RWPE2 (cell line): ENCODE measurements at regions not wholly inside any gene's neighbourhood (a gene's known extent, or its start where the extent isn't known, plus 50 kb on each side); places are given as distances from the start of the nearest gene placed in this dataset.

ENCODE experiments used
- ATAC-seq: fragments of 200-7000 bp; cut with Tn5 transposase; 3 replicates; pipeline ENCODE4 v1.9.1; 2021; ENCODE audit warnings: low read depth
- DNase-seq: peaks from one replicate; pipeline ENCODE4 v3.0.0-alpha.2; 2020; ENCODE audit warnings: low spot score
- H3K27ac ChIP-seq: fragments of 450-650 bp; 2 replicates; pipeline ENCODE4 v1.5.1; 2017; ENCODE audit warnings: mild to moderate bottlenecking; ENCODE audit not compliant: poor library complexity, severe bottlenecking
- H3K27me3 ChIP-seq: fragments of 250-450 bp; sonication (Bioruptor Pico); 2 replicates; pipeline ENCODE4 v1.5.1; 2021; ENCODE audit warnings: mild to moderate bottlenecking, moderate library complexity; ENCODE audit not compliant: insufficient read depth, poor library complexity, severe bottlenecking
- H3K36me3 ChIP-seq: fragments of 250-450 bp; sonication (Bioruptor Pico); 2 replicates; pipeline ENCODE4 v1.5.1; 2020; ENCODE audit warnings: low read depth, mild to moderate bottlenecking, moderate library complexity
- H3K4me1 ChIP-seq: fragments of 250-450 bp; sonication (Bioruptor Pico); 2 replicates; pipeline ENCODE4 v1.5.1; 2021; ENCODE audit warnings: mild to moderate bottlenecking, moderate library complexity; ENCODE audit not compliant: insufficient read depth, poor library complexity, severe bottlenecking
- H3K4me3 ChIP-seq: fragments of 250-450 bp; sonication (Bioruptor Pico); 2 replicates; pipeline ENCODE4 v1.5.1; 2021; ENCODE audit warnings: mild to moderate bottlenecking, moderate library complexity; ENCODE audit not compliant: severe bottlenecking
- H3K9me3 ChIP-seq: fragments of 250-450 bp; sonication (Bioruptor Pico); 2 replicates; pipeline ENCODE4 v1.5.1; 2021; ENCODE audit warnings: mild to moderate bottlenecking, moderate library complexity; ENCODE audit not compliant: severe bottlenecking
- TF ChIP-seq, protein P1 (sequence below): fragments of 450-650 bp; IDR thresholded peaks from one replicate; pipeline ENCODE4 v1.5.1; 2017; ENCODE audit warnings: mild to moderate bottlenecking, moderate library complexity; ENCODE audit not compliant: poor library complexity, severe bottlenecking

DNA sequence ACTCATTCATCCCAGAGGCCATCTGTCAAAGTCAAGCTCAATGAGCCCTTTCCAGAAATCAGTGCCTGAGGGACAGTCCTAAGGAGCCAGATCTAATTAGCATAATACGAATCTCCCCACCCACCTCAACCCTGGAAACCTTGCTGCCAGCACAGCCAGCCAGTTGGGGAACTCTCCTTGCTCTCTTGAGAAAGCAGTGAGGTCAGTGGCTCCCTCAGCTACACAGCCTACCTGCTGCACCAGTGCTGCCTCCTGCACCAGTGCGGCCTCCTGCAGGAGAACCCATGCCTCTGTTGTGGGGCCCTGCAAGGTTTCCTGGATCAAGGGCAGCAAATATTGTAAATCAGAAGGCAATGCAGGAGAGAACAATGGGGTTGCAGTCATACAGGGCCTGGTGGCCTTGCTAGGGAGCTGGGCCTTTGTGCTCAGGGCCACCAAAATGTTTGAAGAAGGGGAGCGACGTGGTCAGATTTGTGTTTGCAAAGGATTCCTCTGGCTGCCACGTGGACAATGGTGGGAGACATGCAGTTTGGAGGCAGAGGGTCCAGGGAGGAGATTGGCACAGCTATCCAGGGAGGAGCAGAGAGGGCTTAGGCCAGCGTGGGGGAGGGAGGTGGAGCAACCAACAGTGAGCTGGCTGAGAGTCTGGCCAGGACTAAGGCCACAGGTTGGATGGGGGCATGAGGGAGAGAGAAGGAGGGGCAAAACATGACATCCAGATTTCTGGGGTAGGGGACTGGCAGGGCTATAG lies 124.3 kb upstream of the MAMLD1 start:
- DNase-seq (no peak), ATAC-seq (no peak)
- H3K4me3 ChIP-seq = no peak overlapping the region
- no peaks in the 10 kb centered on the region for H3K36me3 ChIP-seq
- H3K9me3 ChIP-seq = no peaks in the 10 kb centered on the region
- TF ChIP-seq, protein P1, sequence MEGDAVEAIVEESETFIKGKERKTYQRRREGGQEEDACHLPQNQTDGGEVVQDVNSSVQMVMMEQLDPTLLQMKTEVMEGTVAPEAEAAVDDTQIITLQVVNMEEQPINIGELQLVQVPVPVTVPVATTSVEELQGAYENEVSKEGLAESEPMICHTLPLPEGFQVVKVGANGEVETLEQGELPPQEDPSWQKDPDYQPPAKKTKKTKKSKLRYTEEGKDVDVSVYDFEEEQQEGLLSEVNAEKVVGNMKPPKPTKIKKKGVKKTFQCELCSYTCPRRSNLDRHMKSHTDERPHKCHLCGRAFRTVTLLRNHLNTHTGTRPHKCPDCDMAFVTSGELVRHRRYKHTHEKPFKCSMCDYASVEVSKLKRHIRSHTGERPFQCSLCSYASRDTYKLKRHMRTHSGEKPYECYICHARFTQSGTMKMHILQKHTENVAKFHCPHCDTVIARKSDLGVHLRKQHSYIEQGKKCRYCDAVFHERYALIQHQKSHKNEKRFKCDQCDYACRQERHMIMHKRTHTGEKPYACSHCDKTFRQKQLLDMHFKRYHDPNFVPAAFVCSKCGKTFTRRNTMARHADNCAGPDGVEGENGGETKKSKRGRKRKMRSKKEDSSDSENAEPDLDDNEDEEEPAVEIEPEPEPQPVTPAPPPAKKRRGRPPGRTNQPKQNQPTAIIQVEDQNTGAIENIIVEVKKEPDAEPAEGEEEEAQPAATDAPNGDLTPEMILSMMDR = no peak
- no peak overlapping the region for H3K27ac ChIP-seq
- no peaks in the 10 kb centered on the region for H3K4me1 ChIP-seq
- no peaks in the 10 kb centered on the region for H3K27me3 ChIP-seq

DNA sequence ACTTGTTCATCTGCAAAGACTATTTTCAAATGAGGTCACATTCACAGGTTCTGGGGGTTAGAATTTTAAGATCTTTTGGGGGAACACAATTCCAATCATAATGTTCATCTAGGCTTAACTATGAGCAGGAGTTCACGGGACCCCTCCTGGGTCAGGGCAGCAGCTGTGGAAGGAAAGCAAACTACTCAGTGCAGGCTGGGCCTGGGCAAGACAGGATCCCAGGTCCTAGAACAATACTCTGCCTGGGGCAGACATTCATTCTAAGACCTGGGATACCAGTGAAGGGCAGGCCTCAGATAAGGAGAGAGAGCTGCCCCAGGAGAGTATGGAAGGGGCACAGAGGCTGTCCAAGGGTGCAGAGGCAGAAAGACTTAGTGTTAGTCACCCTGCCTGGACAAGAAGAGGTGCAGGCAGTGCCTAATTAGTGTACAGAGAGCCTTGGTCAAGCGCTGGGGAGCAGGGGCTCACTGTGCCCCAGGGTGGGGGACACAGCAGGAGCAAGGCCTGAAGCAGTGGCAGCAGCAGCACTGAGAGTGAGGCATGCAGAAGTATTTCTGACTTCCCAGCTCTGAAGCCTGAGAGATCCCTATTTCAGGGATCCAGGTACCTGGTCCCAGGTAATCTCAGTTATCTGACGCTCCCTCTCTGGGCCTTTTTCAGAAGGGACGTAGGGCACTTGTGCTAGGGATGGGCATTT lies 123.0 kb upstream of the MAMLD1 start:
- H3K4me3 ChIP-seq = no peak overlapping the region
- ATAC-seq (no peak), DNase-seq (no peak)
- H3K27ac ChIP-seq = no peak overlapping the region
- no peaks in the 10 kb centered on the region for H3K4me1 ChIP-seq
- H3K9me3 ChIP-seq = no peaks in the 10 kb centered on the region
- no peaks in the 10 kb centered on the region for H3K36me3 ChIP-seq
- TF ChIP-seq, protein P1 = no peak
- H3K27me3 ChIP-seq = no peaks in the 10 kb centered on the region

DNA sequence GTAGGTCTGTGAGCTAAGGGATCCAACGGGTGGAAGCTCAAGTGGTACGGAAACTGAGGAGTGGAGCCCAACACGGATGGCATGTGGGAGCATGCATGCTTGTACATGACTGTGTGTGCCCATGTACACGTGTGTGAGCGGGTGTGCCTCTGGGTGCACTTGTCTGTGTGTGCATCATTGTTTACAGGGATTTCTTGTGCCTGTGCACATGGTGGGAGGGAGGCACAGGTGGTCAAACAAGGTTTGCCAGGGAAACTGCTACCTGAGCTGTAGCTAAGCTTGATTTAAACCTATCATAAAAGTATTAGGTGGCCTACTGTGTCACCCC lies 122.5 kb upstream of the MAMLD1 start:
- DNase-seq (no peak), ATAC-seq (no peak)
- H3K9me3 ChIP-seq = no peaks in the 10 kb centered on the region
- H3K4me1 ChIP-seq = no peaks in the 10 kb centered on the region
- no peaks in the 10 kb centered on the region for H3K36me3 ChIP-seq
- no peak overlapping the region for H3K4me3 ChIP-seq
- TF ChIP-seq, protein P1 = no peak
- H3K27me3 ChIP-seq = no peaks in the 10 kb centered on the region
- H3K27ac ChIP-seq = no peak overlapping the region

DNA sequence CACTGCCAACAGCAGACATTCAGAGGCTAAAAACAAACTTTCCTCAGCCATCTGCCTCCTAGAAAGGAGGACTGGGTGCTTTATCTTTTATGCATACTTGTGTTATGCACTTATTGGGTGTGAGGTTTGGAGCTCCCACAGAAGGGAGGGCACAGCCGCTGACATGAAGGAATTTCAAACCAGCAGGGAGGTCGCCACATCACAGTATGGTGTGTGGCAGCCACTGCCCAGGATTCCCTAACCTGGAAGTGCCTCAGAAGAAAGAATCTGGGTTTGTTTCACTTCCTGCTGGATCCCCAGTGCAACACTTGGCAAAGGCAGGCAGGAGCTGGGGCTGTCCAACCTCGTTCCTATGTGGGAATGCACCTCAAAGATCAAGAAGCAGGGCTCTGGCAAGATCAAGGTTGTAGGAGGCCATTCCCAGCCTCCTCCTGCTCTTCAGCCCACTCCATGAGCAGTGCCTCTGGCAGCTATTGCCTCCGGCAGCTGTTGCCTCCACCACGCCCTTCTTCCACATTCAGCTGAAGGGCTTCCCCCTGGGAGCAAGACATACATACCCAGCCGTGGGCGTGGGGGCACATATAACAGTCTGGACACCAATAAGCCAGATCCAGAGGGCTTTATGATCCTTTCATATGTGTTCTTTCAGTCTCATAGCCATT lies 109.0 kb upstream of the MAMLD1 start:
- Histone ChIP-seq H3K4me1 (no peaks in the 10 kb centered on the region), H3K4me3 (no peak overlapping the region), H3K9me3 (no peaks in the 10 kb centered on the region), H3K36me3 (no peaks in the 10 kb centered on the region), H3K27ac (no peak overlapping the region), H3K27me3 (no peaks in the 10 kb centered on the region)
- no peak for DNase-seq
- ATAC-seq = no peak
- TF ChIP-seq, protein P1 = no peak
